ENCODE measurements at regions not wholly inside any gene's neighbourhood (a gene's known extent, or its start where the extent isn't known, plus 50 kb on each side); places are given as distances from the start of the nearest gene placed in this dataset.

- TF ChIP-seq EZH2phosphoT487 (IDR thresholded peaks at IDR 0.05; ENCODE audit: borderline replicate concordance, low read depth) (no peak), NRF1 (IDR thresholded peaks at IDR 0.05; ENCODE audit: low read depth, low read length) (no peak), ELF1 (IDR thresholded peaks at IDR 0.05) (no peak), FOXM1 (IDR thresholded peaks at IDR 0.05; ENCODE audit: low read depth) (no peak), NFIC (IDR thresholded peaks at IDR 0.05; ENCODE audit: borderline replicate concordance) (no peak), POLR2AphosphoS5 (IDR thresholded peaks at IDR 0.05; ENCODE audit: low read depth, low read length) (no peak), REST (IDR thresholded peaks at IDR 0.05; ENCODE audit: low read depth, low read length) (no peak), RFX5 (IDR thresholded peaks at IDR 0.05; ENCODE audit: low read length) (no peak), GATA2 (CRISPR knock-in tag; IDR thresholded peaks at IDR 0.05) (no peak), SMC3 (IDR thresholded peaks at IDR 0.05; ENCODE audit: low read depth, low read length) (no peak), TCF12 (IDR thresholded peaks at IDR 0.05) (no peak), RAD21 (IDR thresholded peaks at IDR 0.05; ENCODE audit: low read length) (no peak)
- 40% methylated on average over 3 of the region's 3 CpGs for WGBS (ENCODE audit: low lambda C conversion rate)
- Histone ChIP-seq H3K9me3 (no peaks in the 10 kb centered on the region), H4K20me1 (ENCODE audit: insufficient read depth) (no peaks in the 10 kb centered on the region), H3K36me3 (replicated peaks in 1 of 2; ENCODE audit: control insufficient read depth in 1 of 2, insufficient read depth in 2 of 2, low read length in 1 of 2) (no peaks in the 10 kb centered on the region), H3K9ac (no peak overlapping the region), H3F3A (replicated peaks; ENCODE audit: insufficient read depth) (no peaks in the 10 kb centered on the region), H3K4me1 (ENCODE audit: control insufficient read depth in 1 of 2, insufficient read depth in 2 of 2, low read depth in 1 of 2, low read length in 1 of 2) (no peaks in the 10 kb centered on the region), H2AFZ (ENCODE audit: low read depth) (no peak overlapping the region), H3K79me2 (ENCODE audit: insufficient read depth) (no peaks in the 10 kb centered on the region), H3K9me2 (no peaks in the 10 kb centered on the region), H3K4me2 (no peak overlapping the region), H3K4me3 (ENCODE audit: low read depth in 2 of 2, low read length in 1 of 2) (no peak overlapping the region), H3K27me3 (ENCODE audit: insufficient read depth) (no peaks in the 10 kb centered on the region), H3K27ac (ENCODE audit: low read depth in 2 of 2, low read length in 1 of 2) (no peak overlapping the region)
- DNase-seq, result no peak
- CTCF ChIA-PET, result no interaction called here
- POLR2A ChIA-PET, result no interaction called here
Measured at GRCh38 chr11:90722552-90723190, 499.8 kb upstream of the CHORDC1 start.

GRCh38 chr11:90717522-90717921 lies 494.7 kb upstream of the CHORDC1 start:
- Histone ChIP-seq H3K9me3 (no peaks in the 10 kb centered on the region), H3K4me3 (ENCODE audit: low read depth in 2 of 2, low read length in 1 of 2) (no peak overlapping the region), H3K9ac (no peak overlapping the region), H3K9me2 (no peaks in the 10 kb centered on the region), H3K4me2 (no peak overlapping the region), H3F3A (replicated peaks; ENCODE audit: insufficient read depth) (no peaks in the 10 kb centered on the region), H3K79me2 (ENCODE audit: insufficient read depth) (no peaks in the 10 kb centered on the region), H4K20me1 (ENCODE audit: insufficient read depth) (no peaks in the 10 kb centered on the region), H2AFZ (ENCODE audit: low read depth) (no peak overlapping the region), H3K36me3 (replicated peaks in 1 of 2; ENCODE audit: control insufficient read depth in 1 of 2, insufficient read depth in 2 of 2, low read length in 1 of 2) (no peaks in the 10 kb centered on the region), H3K4me1 (ENCODE audit: control insufficient read depth in 1 of 2, insufficient read depth in 2 of 2, low read depth in 1 of 2, low read length in 1 of 2) (no peaks in the 10 kb centered on the region), H3K27ac (ENCODE audit: low read depth in 2 of 2, low read length in 1 of 2) (no peak overlapping the region), H3K27me3 (ENCODE audit: insufficient read depth) (no peaks in the 10 kb centered on the region)
- ChIA-PET CTCF (no interaction called here), POLR2A (no interaction called here)
- TF ChIP-seq NRF1 (IDR thresholded peaks at IDR 0.05; ENCODE audit: low read depth, low read length), result no peak
- no peak for TF ChIP-seq RFX5 (IDR thresholded peaks at IDR 0.05; ENCODE audit: low read length)
- DNase-seq, result no peak

All from SK-N-SH (cell line).